GM12878 (cell line): ENCODE measurements at regions not wholly inside any gene's neighbourhood (a gene's known extent, or its start where the extent isn't known, plus 50 kb on each side); places are given as distances from the start of the nearest gene placed in this dataset.

ENCODE experiments used
- ATAC-seq: fragments of 200-7000 bp; cut with Tn5 transposase; 3 replicates; pipeline ENCODE4 v1.9.1; 2020; ENCODE audit warnings: mild to moderate bottlenecking, moderate library complexity
- BruUV-seq: library from RNA; stranded (reverse); fragments of 400-500 nt; replicated peaks from 2 replicates; lab custom pipeline; 2021; lab: Mats Ljungman, UMichigan
- CTCF ChIA-PET: fragments of 300-600 bp; sonication (Branson Sonifier 250); formaldehyde crosslinking; extraction: SDS; loops from one replicate; lab custom pipeline; 2021; ENCODE audit warnings: inconsistent platforms; lab: Yijun Ruan, JAX
- POLR2A ChIA-PET: fragments of 350-600 bp; formaldehyde crosslinking; extraction: SDS; loops from one replicate; lab custom pipeline; 2021; ENCODE audit warnings: inconsistent platforms; lab: Charles Lee
- RAD21 ChIA-PET: fragments of 300-600 bp; sonication (Branson Sonifier 250); formaldehyde crosslinking; loops from one replicate; lab custom pipeline; 2023; ENCODE audit warnings: antibody characterized with exemption; ENCODE audit not compliant: unreplicated experiment; lab: Charles Lee
- SMC1A ChIA-PET: fragments of 300-600 bp; sonication (Branson Sonifier 250); formaldehyde crosslinking; loops from one replicate; lab custom pipeline; 2023; ENCODE audit not compliant: unreplicated experiment, uncharacterized antibody; lab: Charles Lee
- DNase-seq: peaks from one replicate; pipeline ENCODE4 v3.0.0-alpha.2; 2011; ENCODE audit warnings: low read depth, low spot score
- FAIRE-seq: peaks from 3 replicates; lab custom pipeline; 2011; peaks lifted over from hg19 to GRCh38; lab: Jason Lieb, UNC
- H2AFZ ChIP-seq: 2 replicates; pipeline ENCODE4 v1.6.0; 2011; ENCODE audit warnings: low read depth, low read length, control low read depth; ENCODE audit not compliant: control insufficient read depth
- H3K27ac ChIP-seq: 2 replicates; pipeline ENCODE4 v1.5.1; 2011; ENCODE audit warnings: control low read depth; ENCODE audit not compliant: control insufficient read depth, insufficient read depth
- H3K27me3 ChIP-seq, 2 experiments: replicated peaks in 1 of 2; 2 replicates each; pipeline versions ENCODE4 v1.6.0 to v1.6.1; 2011; ENCODE audit warnings: low read length in 1 of 2; ENCODE audit not compliant: control insufficient read depth in 2 of 2, insufficient read depth in 2 of 2
- H3K36me3 ChIP-seq, 2 experiments: 2 replicates each; pipeline ENCODE4 v1.5.1; 2011; ENCODE audit warnings: low read length in 1 of 2; ENCODE audit not compliant: control insufficient read depth in 2 of 2, insufficient read depth in 2 of 2
- H3K4me1 ChIP-seq: 2 replicates; pipeline ENCODE4 v1.6.1; 2011; ENCODE audit warnings: mild to moderate bottlenecking, low read length, moderate library complexity, mixed read lengths; ENCODE audit not compliant: control insufficient read depth, insufficient read depth
- H3K4me2 ChIP-seq: 2 replicates; pipeline ENCODE4 v1.6.0; 2011; ENCODE audit warnings: control low read depth; ENCODE audit not compliant: control insufficient read depth, insufficient read depth
- H3K4me3 ChIP-seq: fragments of 200-600 bp; sonication (generic); 2 replicates; pipeline ENCODE4 v1.5.1; 2016
- H3K79me2 ChIP-seq: 2 replicates; pipeline ENCODE4 v1.6.0; 2011; ENCODE audit warnings: low read length; ENCODE audit not compliant: control insufficient read depth, insufficient read depth
- H3K9ac ChIP-seq: 2 replicates; pipeline ENCODE4 v1.8.0; 2011; ENCODE audit warnings: low read length, control low read depth, mixed read lengths; ENCODE audit not compliant: control insufficient read depth, insufficient read depth
- H3K9me3 ChIP-seq: replicated peaks from 3 replicates; pipeline ENCODE4 v1.5.1; 2011; ENCODE audit warnings: mild to moderate bottlenecking, low read length; ENCODE audit not compliant: control insufficient read depth, insufficient read depth
- H4K20me1 ChIP-seq: 2 replicates; pipeline ENCODE4 v1.6.0; 2011; ENCODE audit not compliant: control insufficient read depth, insufficient read depth
- CHD4 ChIP-seq: fragments of 200-600 bp; sonication (generic); IDR thresholded peaks from 2 replicates; pipeline ENCODE4 v1.6.1; 2016; ENCODE audit warnings: mild to moderate bottlenecking
- CUX1 ChIP-seq: IDR thresholded peaks from 2 replicates; pipeline ENCODE4 v1.6.1; 2012; ENCODE audit warnings: improper control_type of control experiment, low read depth, low read length; ENCODE audit not compliant: insufficient replicate concordance
- EGR1 ChIP-seq, 2 experiments: IDR thresholded peaks; 1 replicate in 1 of 2; 2 replicates in 1 of 2; pipeline ENCODE4 v1.6.1; 2011 to 2012; ENCODE audit warnings: low read depth in 2 of 2, low read length in 2 of 2, borderline replicate concordance in 1 of 2, mild to moderate bottlenecking in 1 of 2, moderate library complexity in 1 of 2
- ETV6 ChIP-seq, 2 experiments: fragments of 450-650 bp in 1 of 2; IDR thresholded peaks in 1 of 2; conservative IDR thresholded peaks in 1 of 2; 2 replicates each; pipeline ENCODE4 v1.6.1; 2014; ENCODE audit warnings: antibody characterized with exemption in 1 of 2, borderline replicate concordance in 1 of 2, low read depth in 1 of 2, mild to moderate bottlenecking in 1 of 2, moderate library complexity in 1 of 2
- IKZF2 ChIP-seq, 2 experiments: fragments of 450-650 bp; IDR thresholded peaks; 2 replicates each; pipeline ENCODE4 v1.6.1; 2017; ENCODE audit warnings: mild to moderate bottlenecking in 2 of 2, moderate library complexity in 2 of 2
- IRF3 ChIP-seq: fragments of 450-650 bp; IDR thresholded peaks from 2 replicates; pipeline ENCODE4 v1.6.1; 2014; ENCODE audit warnings: mild to moderate bottlenecking
- PRDM15 ChIP-seq: fragments of 450-650 bp; formaldehyde crosslinking; IDR thresholded peaks from 2 replicates; pipeline ENCODE4 v1.4.0; 2020; ENCODE audit warnings: mild to moderate bottlenecking, moderate library complexity
- REST ChIP-seq: IDR thresholded peaks from 2 replicates; pipeline ENCODE4 v1.6.1; 2012; ENCODE audit warnings: mild to moderate bottlenecking, low read depth, low read length
- TARDBP ChIP-seq: IDR thresholded peaks from 2 replicates; pipeline ENCODE4 v1.6.1; 2016; ENCODE audit warnings: borderline replicate concordance
- TCF7 ChIP-seq: IDR thresholded peaks from 2 replicates; pipeline ENCODE4 v1.6.1; 2014; ENCODE audit warnings: antibody characterized with exemption, borderline replicate concordance
- ZNF622 ChIP-seq: fragments of 450-650 bp; IDR thresholded peaks from 2 replicates; pipeline ENCODE4 v1.6.1; 2017; ENCODE audit warnings: mild to moderate bottlenecking, inconsistent platforms
- WGBS: methylation state at CpG from one replicate; pipeline ENCODE4 v1.1.6; 2016; ENCODE audit warnings: low lambda C conversion rate; ENCODE audit not compliant: insufficient replicate concordance, insufficient coverage; ENCODE audit errors: missing lambda C conversion rate; 5-methylcytosine and 5-hydroxymethylcytosine counted together
- in situ Hi-C: fragments of 300-500 bp; cut with MboI; formaldehyde crosslinking; loops from 9 replicates; pipeline ENCODE4 v1.14.3; 2018; ENCODE audit warnings: mixed read lengths
- intact Hi-C: fragments of 100-400 bp; cut with micrococcal nuclease; formaldehyde crosslinking; loops from one replicate; pipeline ENCODE4 v1.14.2; 2022; ENCODE audit not compliant: unreplicated experiment

GRCh38 chr13:36536546-36536945 lies 104.3 kb downstream of the CCNA1 start:
- no peak overlapping the region for H3K9ac ChIP-seq
- no peak overlapping the region for H3K4me2 ChIP-seq
- H3K4me1 ChIP-seq: no peaks in the 10 kb centered on the region
- no peaks in the 10 kb centered on the region for H3K36me3 ChIP-seq
- in situ Hi-C loops (no loop called here), intact Hi-C loops (no loop called here)
- no peak overlapping the region for H3K4me3 ChIP-seq
- no peaks in the 10 kb centered on the region for H3K79me2 ChIP-seq
- no peaks in the 10 kb centered on the region; the same call in 2 of the 3 replicates for H3K9me3 ChIP-seq
- ChIA-PET RAD21 (no interaction called here), POLR2A (no interaction called here), SMC1A (no interaction called here), CTCF (interaction anchor here (0.6 kb wide), 1 partner anchor 463 kb away, joined by 3 read pairs; no protein-coding TSS in a partner anchor)
- no peak overlapping the region for H3K27ac ChIP-seq
- DNase-seq (no peak), ATAC-seq (no peak), FAIRE-seq (no peak)
- H3K27me3 ChIP-seq: no peaks in the 10 kb centered on the region
- no TSS peak for BruUV-seq
- TF ChIP-seq IKZF2 (IDR thresholded peaks at IDR 0.05) (no peak), PRDM15 (CRISPR knock-in tag) (no peak), IRF3 (no peak), CHD4 (no peak), EGR1 (IDR thresholded peaks at IDR 0.05; ENCODE audit: borderline replicate concordance in 1 of 2, low read depth in 2 of 2, low read length in 2 of 2) (no peak), REST (no peak), TARDBP (no peak), TCF7 (no peak), ZNF622 (no peak), ETV6 (conservative IDR thresholded peaks at IDR 0.05 in 1 of 2, IDR thresholded peaks at IDR 0.05 in 1 of 2; ENCODE audit: borderline replicate concordance in 1 of 2, low read depth in 1 of 2) (no peak), CUX1 (no peak)
- WGBS: 18% methylated on average over 3 of the region's 3 CpGs
- H2AFZ ChIP-seq: no peak overlapping the region
- H4K20me1 ChIP-seq: no peaks in the 10 kb centered on the region
